ENCODE measurements at regions not wholly inside any gene's neighbourhood (a gene's known extent, or its start where the extent isn't known, plus 50 kb on each side); places are given as distances from the start of the nearest gene placed in this dataset.

- Histone ChIP-seq H3K9me3 (ENCODE audit: insufficient read depth in 2 of 2, low read depth in 1 of 2, low read length in 1 of 2) (no peaks in the 10 kb centered on the region), H2AFZ (ENCODE audit: low read length) (no peak overlapping the region), H3K4me2 (ENCODE audit: insufficient read depth in 1 of 2, low read depth in 2 of 2, low read length in 2 of 2) (no peak overlapping the region), H3K56ac (replicated peaks; ENCODE audit: insufficient read length, low read depth, low read length) (no peak overlapping the region), H3K4me3 (ENCODE audit: extremely low read depth in 1 of 4, insufficient read depth in 2 of 4, low read depth in 3 of 4, low read length in 4 of 4) (no peak overlapping the region), H3K4ac (replicated peaks; ENCODE audit: insufficient read length, low read depth, low read length) (no peak overlapping the region), H3K79me2 (ENCODE audit: control insufficient read depth in 1 of 2, insufficient read depth in 2 of 2, low read length in 2 of 2) (no peaks in the 10 kb centered on the region), H2AK5ac (ENCODE audit: low read depth, low read length) (no peak overlapping the region), H4K5ac (ENCODE audit: insufficient read length, low read depth, low read length) (no peak overlapping the region), H2BK5ac (ENCODE audit: low read depth, low read length) (no peak overlapping the region), H3K79me1 (ENCODE audit: low read depth, low read length) (no peaks in the 10 kb centered on the region), H2BK15ac (ENCODE audit: low read length) (no peak overlapping the region), H2BK12ac (ENCODE audit: low read depth, low read length) (no peak overlapping the region), H3K4me1 (replicated peaks in 1 of 4; ENCODE audit: control insufficient read depth in 3 of 4, insufficient read depth in 4 of 4, low read length in 3 of 4) (no peaks in the 10 kb centered on the region), H3K9ac (replicated peaks in 1 of 4; ENCODE audit: extremely low read depth in 1 of 4, low read depth in 3 of 4, low read length in 3 of 4) (no peak overlapping the region), H3K23me2 (ENCODE audit: low read depth, low read length) (no peaks in the 10 kb centered on the region), H3K27ac (ENCODE audit: low read depth, low read length) (no peak overlapping the region), H2BK20ac (ENCODE audit: low read length) (no peak overlapping the region), H3K27me3 (replicated peaks in 1 of 4; ENCODE audit: control insufficient read depth in 3 of 4, extremely low read depth in 1 of 4, insufficient read depth in 3 of 4, low read length in 3 of 4) (no peaks in the 10 kb centered on the region), H3K23ac (ENCODE audit: insufficient read length) (no peak overlapping the region), H4K91ac (replicated peaks; ENCODE audit: insufficient read length, low read length) (no peak overlapping the region), H3K14ac (ENCODE audit: insufficient read length) (no peak overlapping the region), H2BK120ac (replicated peaks; ENCODE audit: low read depth, low read length) (no peak overlapping the region), H4K20me1 (replicated peaks in 1 of 2; ENCODE audit: control insufficient read depth in 1 of 2, insufficient read depth in 2 of 2, low read length in 2 of 2) (no peaks in the 10 kb centered on the region), H3K36me3 (ENCODE audit: control insufficient read depth in 2 of 4, insufficient read depth in 4 of 4, low read length in 3 of 4) (no peaks in the 10 kb centered on the region), H3K18ac (ENCODE audit: extremely low read depth, low read length) (no peak overlapping the region), H4K8ac (ENCODE audit: extremely low read depth, insufficient read depth, low read length) (no peak overlapping the region)
- no peak for TF ChIP-seq CBX8 (IDR thresholded peaks at IDR 0.05; ENCODE audit: borderline replicate concordance, low read depth, low read length)
- TF ChIP-seq POLR2A (IDR thresholded peaks at IDR 0.05; ENCODE audit: control extremely low read depth in 1 of 2, low read depth in 2 of 2, low read length in 2 of 2) = no peak
- no peak for TF ChIP-seq BACH1 (IDR thresholded peaks at IDR 0.05; ENCODE audit: low read length)
- TF ChIP-seq KDM1A (IDR thresholded peaks at IDR 0.05; ENCODE audit: borderline replicate concordance, low read length) = no peak
- TF ChIP-seq NANOG (IDR thresholded peaks at IDR 0.05; ENCODE audit: insufficient read depth, low read depth, low read length, poor library complexity, severe bottlenecking) = no peak
- FAIRE-seq (no peak), DNase-seq (ENCODE audit: low read depth in 1 of 2, low spot score in 2 of 2) (no peak)
- ChIA-PET POLR2A (ENCODE audit: partially characterized antibody) (no interaction called here), CTCF (ENCODE audit: partially characterized antibody) (interaction anchor here (3.4 kb wide), 1 partner anchor 13 kb away, joined by 14 read pairs; no protein-coding TSS in a partner anchor)
- 89% methylated on average over 1 of the region's 1 CpG; no CpG with 5 or more reads in 1 of the 2 experiments for WGBS, 2 experiments (ENCODE audit: extremely low coverage in 1 of 2, insufficient coverage in 1 of 2, insufficient read length in 1 of 2, insufficient replicate concordance in 2 of 2, low coverage in 1 of 2, low lambda C conversion rate in 2 of 2, missing lambda C conversion rate in 1 of 2)
Observed at GRCh38 chr9:106156465-106156864, 462.1 kb downstream of the TMEM38B start.

All from H1 (cell line).